NCI-H226 (cell line): ENCODE measurements at regions not wholly inside any gene's neighbourhood (a gene's known extent, or its start where the extent isn't known, plus 50 kb on each side); places are given as distances from the start of the nearest gene placed in this dataset.
"Not testable (repeated sequence)": the region's sequence is repeated elsewhere in the genome, so short reads cannot be mapped to it uniquely, and the experiment has no call there.

Experiments
- DNase-seq: peaks from one replicate; pipeline ENCODE4 v3.0.0-alpha.2; 2015

DNA sequence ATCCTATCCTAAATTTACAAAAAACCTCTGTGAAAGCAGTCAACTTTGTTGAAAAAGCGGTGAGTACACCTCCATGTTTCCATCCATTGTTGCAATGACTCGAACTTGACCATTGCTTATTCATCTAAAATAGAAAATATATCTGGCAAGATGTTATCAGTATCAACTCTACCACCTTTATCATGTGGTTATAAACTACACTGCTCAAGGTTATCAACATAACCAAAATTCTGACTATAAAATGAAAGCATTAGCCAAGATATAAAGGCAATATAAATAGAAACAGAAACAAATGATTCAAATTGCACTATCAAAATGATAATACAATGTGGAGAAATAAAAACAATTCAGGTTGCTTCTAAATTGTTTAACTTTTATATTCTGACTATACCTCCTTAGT, 150.0 kb downstream of the AVL9 start:
- not testable (repeated sequence) for DNase-seq

DNA sequence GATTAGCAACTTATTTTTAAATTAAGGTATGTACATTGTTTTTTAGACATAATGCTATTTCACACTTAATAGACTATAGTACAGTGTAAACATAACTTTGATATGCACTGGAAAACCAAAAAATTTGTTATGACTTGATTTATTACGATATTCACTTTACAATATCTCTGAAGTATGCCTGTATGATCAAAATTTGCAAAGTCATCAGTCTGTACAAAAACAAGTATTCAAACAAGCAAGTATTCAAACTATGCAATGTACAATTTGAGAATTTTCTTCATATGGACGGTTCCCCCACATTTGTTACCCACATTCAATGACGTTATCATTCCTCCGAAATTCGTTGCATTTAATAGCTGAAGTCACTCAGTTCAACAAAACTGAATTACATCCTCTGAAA, 147.9 kb downstream of the AVL9 start:
- DNase-seq: no peak

DNA sequence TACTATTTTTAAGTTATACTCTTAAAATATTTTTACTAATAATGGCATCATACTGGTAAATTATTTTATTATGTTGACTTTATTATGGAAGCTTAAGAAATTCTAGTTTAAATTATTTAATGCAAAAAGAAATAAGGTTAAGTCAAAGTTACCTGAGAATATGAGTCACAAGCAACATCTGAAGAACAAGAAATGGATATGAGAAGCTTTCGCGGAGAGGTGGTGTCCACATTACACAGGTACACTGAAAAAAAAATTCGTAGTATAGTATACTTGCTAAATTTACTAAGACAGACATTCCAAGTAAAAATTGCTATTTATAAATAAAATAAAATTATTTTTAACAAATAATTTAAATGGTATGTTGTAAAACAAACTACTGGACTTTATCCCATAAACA, 143.8 kb downstream of the AVL9 start:
- DNase-seq: no peak

DNA sequence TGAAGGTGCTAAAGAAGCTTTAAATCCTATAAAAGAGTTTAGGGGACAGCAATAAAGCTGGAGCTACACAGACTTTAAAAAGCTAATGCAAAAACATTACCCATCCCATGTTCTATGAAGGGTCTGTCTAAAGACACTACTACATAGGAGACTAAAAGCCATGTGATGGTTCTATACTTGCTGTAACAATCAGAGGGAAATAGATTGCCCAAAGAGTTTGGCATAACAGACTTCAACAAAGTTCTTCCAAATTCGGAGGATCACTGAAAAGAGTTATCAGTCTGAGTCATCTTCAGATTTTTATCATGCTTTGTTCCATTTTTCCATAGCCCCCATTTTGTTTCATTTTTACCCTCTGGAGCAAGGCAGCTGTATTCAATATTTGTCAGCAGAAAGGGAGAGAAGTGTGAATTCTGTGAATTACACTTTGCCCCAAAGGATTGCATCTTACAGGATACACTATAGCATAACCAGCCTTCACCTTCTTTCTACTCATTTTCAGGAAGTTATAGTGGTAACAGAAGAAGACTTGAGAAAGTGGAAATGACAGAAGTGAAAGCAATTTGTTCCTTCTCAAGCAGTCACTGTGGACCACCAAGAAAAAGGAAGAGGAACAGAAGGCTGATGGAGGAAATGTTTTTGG, 143.3 kb downstream of the AVL9 start:
- not testable (repeated sequence) for DNase-seq
